Left lobe of liver (tissue), 2 donors: ENCODE measurements at regions not wholly inside any gene's neighbourhood (a gene's known extent, or its start where the extent isn't known, plus 50 kb on each side); places are given as distances from the start of the nearest gene placed in this dataset.

Experiments
- ATAC-seq: fragments of 200-7000 bp; cut with Tn5 transposase; one replicate; pipeline ENCODE4 v1.9.1; 2020; ENCODE audit warnings: mild to moderate bottlenecking, moderate library complexity
- DNase-seq: peaks from one replicate; pipeline ENCODE4 v3.0.0-alpha.2; 2020; ENCODE audit warnings: low spot score
- donor health status: DM: no; HTN: no; CAD: no; lungs with moderate emphysema.
- donor health status: DM: no; HTN: yes; CAD: no.

GRCh38 chr13:108525827-108526226 lies 103.6 kb upstream of the MYO16 start:
- ATAC-seq (no peak), DNase-seq (no peak)

- no peak for DNase-seq
- no peak for ATAC-seq
Observed at GRCh38 chr13:108526286-108526685, 103.1 kb upstream of the MYO16 start.

GRCh38 chr13:108527844-108528243 lies 101.6 kb upstream of the MYO16 start:
- ATAC-seq (no peak), DNase-seq (no peak)

- DNase-seq, result no peak
- no peak for ATAC-seq
Observed at GRCh38 chr13:108528303-108528702, 101.1 kb upstream of the MYO16 start.

- DNase-seq (no peak), ATAC-seq (no peak)
Observed at GRCh38 chr13:108533842-108534241, 95.6 kb upstream of the MYO16 start.

GRCh38 chr13:108534728-108535127 lies 94.7 kb upstream of the MYO16 start:
- DNase-seq (no peak), ATAC-seq (no peak)

- ATAC-seq, result no peak
- DNase-seq, result no peak
Observed at GRCh38 chr13:108549934-108550333, 79.5 kb upstream of the MYO16 start.

GRCh38 chr13:108551674-108552073 lies 77.7 kb upstream of the MYO16 start:
- ATAC-seq, result no peak

GRCh38 chr13:108558489-108558888 lies 70.9 kb upstream of the MYO16 start:
- ATAC-seq (peak; percentile 58), DNase-seq (no peak)

More at GRCh38 chr13:108551674-108552073, 77.7 kb upstream of the MYO16 start:
- DNase-seq, result no peak

- no peak for ATAC-seq
Observed at GRCh38 chr13:108560093-108560492, 69.3 kb upstream of the MYO16 start.

GRCh38 chr13:108561149-108561548 lies 68.3 kb upstream of the MYO16 start:
- ATAC-seq, result peak; percentile 91
- peak; percentile 79 for DNase-seq

More at GRCh38 chr13:108560093-108560492, 69.3 kb upstream of the MYO16 start:
- DNase-seq, result no peak

GRCh38 chr13:108566413-108567170 lies 62.8 kb upstream of the MYO16 start:
- ATAC-seq, result no peak

GRCh38 chr13:108572782-108573211 lies 56.6 kb upstream of the MYO16 start:
- ATAC-seq (no peak), DNase-seq (no peak)

More at GRCh38 chr13:108566413-108567170, 62.8 kb upstream of the MYO16 start:
- no peak for DNase-seq

GRCh38 chr13:108573455-108573854 lies 56.0 kb upstream of the MYO16 start:
- ATAC-seq (no peak), DNase-seq (no peak)

- DNase-seq, result no peak
- no peak for ATAC-seq
Observed at GRCh38 chr13:108574856-108575255, 54.6 kb upstream of the MYO16 start.

GRCh38 chr13:108575430-108575829 lies 54.0 kb upstream of the MYO16 start:
- DNase-seq, result no peak
- ATAC-seq, result no peak
